Ovary (tissue), 7 donors: ENCODE measurements at regions not wholly inside any gene's neighbourhood (a gene's known extent, or its start where the extent isn't known, plus 50 kb on each side); places are given as distances from the start of the nearest gene placed in this dataset.
"Not testable (repeated sequence)": the region's sequence is repeated elsewhere in the genome, so short reads cannot be mapped to it uniquely, and the experiment has no call there.

Source experiments
- DNase-seq, 5 donors: peaks; one replicate each; pipeline ENCODE4 v3.0.0-alpha.2; 2019 to 2020
- H3K27ac ChIP-seq, 2 donors: fragments of 200-600 bp; one replicate each; pipeline versions ENCODE4 v1.5.1 to v1.8.0; 2019 to 2022
- H3K27me3 ChIP-seq: fragments of 200-600 bp; one replicate; pipeline ENCODE4 v1.8.0; 2022
- H3K36me3 ChIP-seq: fragments of 200-600 bp; sonication (generic); one replicate; pipeline ENCODE4 v1.5.1; 2019
- H3K4me1 ChIP-seq: one replicate; pipeline ENCODE4 v1.8.1; 2013; ENCODE audit warnings: mild to moderate bottlenecking, moderate library complexity; ENCODE audit not compliant: insufficient read depth
- H3K4me3 ChIP-seq: fragments of 200-600 bp; sonication (generic); one replicate; pipeline ENCODE4 v1.5.1; 2017
- H3K9me3 ChIP-seq, 2 donors: fragments of 200-600 bp in 1 of 2; sonication (generic) in 1 of 2; one replicate each; pipeline versions ENCODE4 v1.5.1 to v1.8.1; 2013 to 2019; ENCODE audit warnings: mild to moderate bottlenecking in 1 of 2, moderate library complexity in 1 of 2
- CTCF ChIP-seq, 3 donors: fragments of 450-650 bp in 2 of 3; fragments of 200-600 bp in 1 of 3; IDR thresholded peaks; one replicate each; pipeline versions ENCODE4 v1.5.1 to v1.8.0; 2016 to 2022; ENCODE audit warnings: antibody characterized with exemption in 3 of 3, mild to moderate bottlenecking in 1 of 3
- EP300 ChIP-seq: sonication (generic); formaldehyde crosslinking; IDR thresholded peaks from one replicate; pipeline ENCODE4 v1.6.1; 2017; ENCODE audit warnings: antibody characterized with exemption
- POLR2A ChIP-seq: fragments of 450-650 bp; IDR thresholded peaks from one replicate; pipeline ENCODE4 v1.6.1; 2017; ENCODE audit warnings: antibody characterized with exemption, mild to moderate bottlenecking, moderate library complexity
- WGBS, 3 donors: extraction: QIAGEN DNeasy Blood & Tissue Kit in 1 of 3; methylation state at CpG; one replicate each; pipeline versions ENCODE4 v1.1.5 to v1.1.7; 2013 to 2017; 5-methylcytosine and 5-hydroxymethylcytosine counted together
- intact Hi-C, 4 donors: fragments of 100-400 bp; cut with DNase I; formaldehyde crosslinking; loops; one replicate each; pipeline versions ENCODE4 v1.11.0 to v1.15.1; 2022 to 2023
- donor health status: DM: no; HTN: no; CAD: no; lungs with moderate emphysema.
- donor health status: DM: no; HTN: no; CAD: no.
- donor health status: Bipolar disorder and iron deficiency.
- donor health status: DM: no; HTN: no; CAD: no.
- donor health status: DM: yes; HTN: yes; CAD: no.

GRCh38 chr1:239098400-239099037, 287.8 kb upstream of the CHRM3 start:
- Histone ChIP-seq H3K9me3 (no peaks in the 10 kb centered on the region), H3K27me3 (no peaks in the 10 kb centered on the region), H3K4me3 (no peak overlapping the region), H3K36me3 (no peaks in the 10 kb centered on the region), H3K27ac (no peak overlapping the region), H3K4me1 (no peaks in the 10 kb centered on the region)
- no peak for DNase-seq
- TF ChIP-seq CTCF (IDR thresholded peaks at IDR 0.05) (no peak), POLR2A (no peak), EP300 (no peak)
- WGBS, 3 donors, result 83 to 92% (median 87%) methylated on average over 7 of the region's 7 CpGs
- intact Hi-C loops, result no loop called here

- TF ChIP-seq CTCF (IDR thresholded peaks at IDR 0.05) (no peak), POLR2A (no peak), EP300 (no peak)
- Histone ChIP-seq H3K9me3 (no peaks in the 10 kb centered on the region), H3K4me1 (no peaks in the 10 kb centered on the region), H3K36me3 (no peaks in the 10 kb centered on the region), H3K4me3 (no peak overlapping the region), H3K27ac (no peak overlapping the region), H3K27me3 (no peaks in the 10 kb centered on the region)
- DNase-seq, result no peak
- intact Hi-C loops, result no loop called here
- WGBS, 3 donors, result 53 to 62% (median 55%) methylated on average over 3 of the region's 3 CpGs
These were observed 294.8 kb upstream of the CHRM3 start for GRCh38 chr1:239091537-239091936.

DNA sequence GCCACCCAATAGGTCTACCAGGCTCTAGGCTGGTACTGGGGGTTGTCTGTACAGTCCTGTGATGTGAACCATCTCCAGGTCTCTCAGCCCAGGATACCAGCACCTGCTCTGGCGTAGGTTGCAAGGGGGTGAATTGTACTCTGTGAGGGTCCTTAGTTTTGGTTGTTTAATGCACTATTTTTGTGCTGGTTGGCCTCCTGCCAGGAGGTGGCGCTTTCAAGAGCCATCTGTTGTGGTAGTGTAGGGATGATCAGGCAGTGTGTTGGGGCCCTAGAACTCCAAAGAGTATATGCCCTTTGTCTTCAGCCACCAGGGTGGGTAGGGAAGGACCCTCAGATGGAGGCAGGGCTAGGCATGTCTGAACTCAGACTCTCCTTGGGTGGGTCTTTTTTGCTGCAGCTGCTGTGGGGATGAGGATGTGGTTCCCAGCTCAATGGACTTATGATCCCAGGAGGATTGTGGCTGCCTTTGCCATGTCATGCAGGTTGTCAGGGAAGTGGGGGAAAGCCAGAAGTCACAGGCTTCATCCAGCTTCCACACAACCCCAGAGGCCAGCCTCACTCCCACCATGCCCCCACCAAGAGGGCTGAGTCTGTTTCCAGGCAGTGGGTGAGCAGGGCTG, 301.8 kb upstream of the CHRM3 start:
- no peaks in the 10 kb centered on the region for H3K36me3 ChIP-seq
- no peak overlapping the region for H3K27ac ChIP-seq
- no peaks in the 10 kb centered on the region for H3K4me1 ChIP-seq
- intact Hi-C loops, result no loop called here
- 84 to 100% (median 97%) methylated on average over 2 of the region's 2 CpGs for WGBS, 3 donors
- no peak for DNase-seq
- H3K27me3 ChIP-seq, result no peaks in the 10 kb centered on the region
- no peak overlapping the region for H3K4me3 ChIP-seq
- TF ChIP-seq POLR2A (no peak), EP300 (no peak), CTCF (IDR thresholded peaks at IDR 0.05) (no peak)
- H3K9me3 ChIP-seq, result no peaks in the 10 kb centered on the region

- WGBS, 3 donors, result 73 to 91% (median 83%) methylated on average over 3 of the region's 3 CpGs
- not testable (repeated sequence) for DNase-seq
These were observed 304.4 kb upstream of the CHRM3 start for GRCh38 chr1:239081947-239082346.

GRCh38 chr1:239067480-239067879, 318.9 kb upstream of the CHRM3 start:
- H3K4me3 ChIP-seq, result no peak overlapping the region
- intact Hi-C loops, result no loop called here
- H3K27ac ChIP-seq, result no peak overlapping the region
- H3K27me3 ChIP-seq, result no peaks in the 10 kb centered on the region
- no peaks in the 10 kb centered on the region for H3K9me3 ChIP-seq
- no peaks in the 10 kb centered on the region for H3K36me3 ChIP-seq
- no peaks in the 10 kb centered on the region for H3K4me1 ChIP-seq
- no peak for TF ChIP-seq EP300
- no peak for TF ChIP-seq POLR2A
- no peak for TF ChIP-seq CTCF (IDR thresholded peaks at IDR 0.05)
- DNase-seq, result no peak

More at GRCh38 chr1:239081947-239082346, 304.4 kb upstream of the CHRM3 start:
- H3K36me3 ChIP-seq, H3K4me1 ChIP-seq, intact Hi-C loops, H3K4me3 ChIP-seq, H3K9me3 ChIP-seq, H3K27ac ChIP-seq, H3K27me3 ChIP-seq: not testable (repeated sequence)
